ENCODE measurements at regions not wholly inside any gene's neighbourhood (a gene's known extent, or its start where the extent isn't known, plus 50 kb on each side); places are given as distances from the start of the nearest gene placed in this dataset.

- no peak overlapping the region for H3K4me3 ChIP-seq (ENCODE audit: low read depth, low read length)
- ChIA-PET CTCF (no interaction called here), POLR2A (no interaction called here)
- intact Hi-C loops (cut with micrococcal nuclease; ENCODE audit: unreplicated experiment): no loop called here
- BruUV-seq (replicated peaks): no TSS peak
- H3K27ac Mint-ChIP-seq (ENCODE audit: unreplicated experiment): no peak overlapping the region
- no peak for DNase-seq
- no peaks in the 10 kb centered on the region for H3K27me3 Mint-ChIP-seq (ENCODE audit: insufficient read depth, unreplicated experiment)
- H3K36me3 Mint-ChIP-seq (ENCODE audit: insufficient read depth, unreplicated experiment): no peaks in the 10 kb centered on the region
- H3K9me3 Mint-ChIP-seq (ENCODE audit: unreplicated experiment): no peaks in the 10 kb centered on the region
- H3K4me1 ChIP-seq: no peaks in the 10 kb centered on the region
- H3K27me3 ChIP-seq (replicated peaks; ENCODE audit: control insufficient read depth, insufficient read depth, low read length): no peaks in the 10 kb centered on the region
- H3K36me3 ChIP-seq (ENCODE audit: control insufficient read depth, insufficient read depth, low read length): no peaks in the 10 kb centered on the region
- H3K9me3 ChIP-seq: no peaks in the 10 kb centered on the region
- no peak overlapping the region for H3K4me3 Mint-ChIP-seq (ENCODE audit: unreplicated experiment)
- H3K4me1 Mint-ChIP-seq (ENCODE audit: low read depth, unreplicated experiment): no peaks in the 10 kb centered on the region
- no peak for TF ChIP-seq CTCF (IDR thresholded peaks at IDR 0.05; ENCODE audit: insufficient read depth in 1 of 2, low read depth in 1 of 2, low read length in 1 of 2, severe bottlenecking in 1 of 2, unreplicated experiment in 1 of 2)
Measured at GRCh38 chr1:218783131-218783530, 390.5 kb upstream of the LYPLAL1 start.

GRCh38 chr1:218783916-218784315, 389.8 kb upstream of the LYPLAL1 start:
- intact Hi-C loops (cut with micrococcal nuclease; ENCODE audit: unreplicated experiment): no loop called here
- H3K4me1 Mint-ChIP-seq (ENCODE audit: low read depth, unreplicated experiment): no peaks in the 10 kb centered on the region
- Histone ChIP-seq H3K9me3 (no peaks in the 10 kb centered on the region), H3K4me3 (ENCODE audit: low read depth, low read length) (no peak overlapping the region), H3K4me1 (peaks cover 2% of the 10 kb centered on the region; the same call in 1 of the 2 replicates), H3K27me3 (replicated peaks; ENCODE audit: control insufficient read depth, insufficient read depth, low read length) (no peaks in the 10 kb centered on the region), H3K36me3 (ENCODE audit: control insufficient read depth, insufficient read depth, low read length) (no peaks in the 10 kb centered on the region)
- no peak overlapping the region for H3K27ac Mint-ChIP-seq (ENCODE audit: unreplicated experiment)
- H3K9me3 Mint-ChIP-seq (ENCODE audit: unreplicated experiment): peaks cover 4% of the 10 kb centered on the region
- no peak for TF ChIP-seq CTCF (IDR thresholded peaks at IDR 0.05; ENCODE audit: insufficient read depth in 1 of 2, low read depth in 1 of 2, low read length in 1 of 2, severe bottlenecking in 1 of 2, unreplicated experiment in 1 of 2)
- H3K36me3 Mint-ChIP-seq (ENCODE audit: insufficient read depth, unreplicated experiment): no peaks in the 10 kb centered on the region
- ChIA-PET CTCF (no interaction called here), POLR2A (no interaction called here)
- no peak overlapping the region for H3K4me3 Mint-ChIP-seq (ENCODE audit: unreplicated experiment)
- no TSS peak for BruUV-seq (replicated peaks)
- peak in 1 of 2 experiments; percentile 1 for DNase-seq
- no peaks in the 10 kb centered on the region for H3K27me3 Mint-ChIP-seq (ENCODE audit: insufficient read depth, unreplicated experiment)

GRCh38 chr1:218785928-218786327, 387.8 kb upstream of the LYPLAL1 start:
- peaks cover 5% of the 10 kb centered on the region; the same call in 1 of the 2 replicates for H3K4me1 ChIP-seq
- H3K4me3 Mint-ChIP-seq (ENCODE audit: unreplicated experiment): no peak overlapping the region
- no peaks in the 10 kb centered on the region for H3K27me3 ChIP-seq (replicated peaks; ENCODE audit: control insufficient read depth, insufficient read depth, low read length)
- H3K36me3 ChIP-seq (ENCODE audit: control insufficient read depth, insufficient read depth, low read length): no peaks in the 10 kb centered on the region
- H3K4me3 ChIP-seq (ENCODE audit: low read depth, low read length): no peak overlapping the region
- POLR2A ChIA-PET: no interaction called here
- H3K27me3 Mint-ChIP-seq (ENCODE audit: insufficient read depth, unreplicated experiment): no peaks in the 10 kb centered on the region
- CTCF ChIA-PET: no interaction called here
- BruUV-seq (replicated peaks): no TSS peak
- no peak for DNase-seq
- H3K36me3 Mint-ChIP-seq (ENCODE audit: insufficient read depth, unreplicated experiment): no peaks in the 10 kb centered on the region
- peaks cover 15% of the 10 kb centered on the region for H3K9me3 Mint-ChIP-seq (ENCODE audit: unreplicated experiment)
- H3K4me1 Mint-ChIP-seq (ENCODE audit: low read depth, unreplicated experiment): peaks cover 7% of the 10 kb centered on the region
- intact Hi-C loops (cut with micrococcal nuclease; ENCODE audit: unreplicated experiment): no loop called here
- TF ChIP-seq CTCF (IDR thresholded peaks at IDR 0.05; ENCODE audit: insufficient read depth in 1 of 2, low read depth in 1 of 2, low read length in 1 of 2, severe bottlenecking in 1 of 2, unreplicated experiment in 1 of 2): no peak
- no peak overlapping the region for H3K27ac Mint-ChIP-seq (ENCODE audit: unreplicated experiment)
- no peaks in the 10 kb centered on the region for H3K9me3 ChIP-seq
